NCI-H1417 (cell line): ENCODE measurements at regions not wholly inside any gene's neighbourhood (a gene's known extent, or its start where the extent isn't known, plus 50 kb on each side); places are given as distances from the start of the nearest gene placed in this dataset.

Experiments
- DNase-seq, 3 experiments: peaks; one replicate each; lab custom pipeline; 2025; lab: John Stamatoyannopoulos, UW

- no peak for DNase-seq
Measured at GRCh38 chr7:159263430-159263829, 118.8 kb upstream of the VIPR2 start.

GRCh38 chr7:159253657-159254056 is 109.0 kb upstream of the VIPR2 start:
- no peak for DNase-seq

DNA sequence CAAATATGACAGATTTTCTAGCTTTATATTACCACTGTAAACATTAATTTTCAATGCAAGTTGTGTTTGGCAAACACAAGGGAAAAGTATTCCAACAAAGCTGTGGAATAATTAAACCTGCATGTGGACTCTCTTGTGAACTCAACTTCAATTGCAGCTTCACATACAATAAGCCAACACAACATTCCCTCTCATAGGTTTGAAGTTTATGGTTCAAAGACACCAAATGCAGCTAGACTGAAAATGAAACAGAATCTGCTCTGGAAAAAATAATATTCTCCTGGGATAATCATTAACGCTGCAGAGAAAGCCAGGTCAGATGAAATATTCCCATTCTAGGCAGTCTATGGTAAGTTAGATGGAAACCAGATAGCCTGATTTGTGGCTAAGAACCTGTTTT is 105.8 kb upstream of the VIPR2 start:
- no peak for DNase-seq

- DNase-seq = no peak
Measured at GRCh38 chr7:159249671-159250070, 105.0 kb upstream of the VIPR2 start.

- no peak for DNase-seq
Measured at GRCh38 chr7:159247910-159248309, 103.2 kb upstream of the VIPR2 start.

DNA sequence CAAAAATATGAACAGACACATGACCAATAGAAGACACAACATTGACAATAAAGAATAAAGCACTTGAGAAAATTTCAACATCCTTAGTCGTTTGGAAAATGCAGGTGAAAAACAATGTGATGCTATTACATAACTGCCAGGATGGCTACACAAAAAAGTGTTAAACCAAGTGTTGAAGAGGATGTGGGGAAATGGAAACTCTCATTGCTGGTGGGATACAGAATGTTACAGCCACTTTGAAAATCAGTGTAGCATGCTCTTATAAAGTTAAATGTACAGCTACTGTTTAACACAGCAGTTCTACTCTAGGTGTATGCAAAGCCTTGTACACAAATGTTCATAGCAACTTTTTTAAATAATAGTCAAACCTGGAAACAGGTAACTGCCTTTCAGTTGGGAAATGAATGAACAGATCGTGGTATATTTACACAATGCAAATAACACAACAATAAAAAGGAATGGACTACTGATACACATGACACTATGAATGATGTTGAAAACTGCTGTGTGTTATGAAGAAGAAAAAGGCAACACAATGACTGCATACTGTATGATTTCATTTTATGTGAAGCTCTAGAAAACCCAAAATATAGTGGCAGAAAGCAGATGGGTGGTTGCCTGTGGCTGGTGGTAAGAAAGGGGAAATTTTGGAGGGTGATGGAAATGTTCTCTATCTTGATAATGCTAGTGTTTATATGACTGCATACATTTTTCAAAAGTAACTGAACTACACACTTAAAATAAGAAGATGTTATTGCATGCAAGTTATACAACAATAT is 102.2 kb upstream of the VIPR2 start:
- no peak for DNase-seq

- no peak for DNase-seq
Measured at GRCh38 chr7:159240962-159241361, 96.3 kb upstream of the VIPR2 start.

DNA sequence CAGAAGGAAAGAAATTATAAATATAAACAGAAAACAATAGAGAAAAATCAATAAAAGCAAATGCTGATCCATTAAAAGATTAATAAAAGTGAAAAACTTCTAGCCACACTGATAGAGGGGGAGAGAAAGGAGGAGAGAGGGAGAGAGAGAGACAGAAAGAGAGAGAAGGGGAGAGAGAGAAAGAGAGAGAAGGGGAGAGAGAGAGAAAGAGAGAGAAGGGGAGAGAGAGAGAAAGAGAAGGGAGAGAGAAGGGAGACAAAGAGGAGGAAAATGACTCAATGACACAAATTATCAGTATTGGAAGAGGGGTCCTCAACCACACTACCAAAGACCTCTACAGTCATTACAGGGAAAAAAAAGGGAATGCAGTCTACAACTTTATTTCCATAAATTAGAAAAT is 94.4 kb upstream of the VIPR2 start:
- no peak for DNase-seq

- no peak for DNase-seq
Measured at GRCh38 chr7:159238541-159238940, 93.9 kb upstream of the VIPR2 start.

DNA sequence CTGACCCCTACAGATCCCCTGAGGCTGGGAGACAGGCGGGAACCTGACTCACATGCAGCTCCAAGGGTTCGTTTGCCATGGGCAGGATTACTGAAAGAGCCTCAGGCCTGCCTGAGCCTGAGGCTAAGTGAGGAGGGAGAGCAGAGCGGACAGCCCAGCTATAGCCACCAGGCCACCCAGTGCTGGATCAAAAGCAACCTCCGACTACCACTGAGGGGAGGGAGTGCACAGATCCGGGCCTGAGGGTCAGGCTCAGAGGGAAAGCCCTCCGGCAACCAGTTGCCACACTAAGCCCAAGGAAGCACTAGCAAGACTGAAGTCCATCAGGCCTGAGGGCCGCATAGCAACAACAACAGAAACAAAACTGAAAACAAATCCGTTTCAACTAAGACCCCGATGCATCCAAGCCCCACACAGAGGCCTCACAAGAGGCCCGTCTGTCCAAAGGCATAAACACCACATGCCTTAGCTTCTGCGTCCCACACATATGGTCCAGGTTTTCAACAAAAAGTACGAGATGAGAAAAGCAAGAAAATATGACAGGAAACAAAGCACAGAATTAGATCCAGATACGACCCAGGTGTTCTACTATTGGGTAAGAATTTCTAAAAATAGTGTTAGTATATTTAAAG is 92.5 kb upstream of the VIPR2 start:
- no peak for DNase-seq

GRCh38 chr7:159231017-159231416 is 86.3 kb upstream of the VIPR2 start:
- peak in 2 of 3 experiments; percentile 23 to 46 for DNase-seq

GRCh38 chr7:159229683-159230475 is 85.2 kb upstream of the VIPR2 start:
- no peak for DNase-seq

DNA sequence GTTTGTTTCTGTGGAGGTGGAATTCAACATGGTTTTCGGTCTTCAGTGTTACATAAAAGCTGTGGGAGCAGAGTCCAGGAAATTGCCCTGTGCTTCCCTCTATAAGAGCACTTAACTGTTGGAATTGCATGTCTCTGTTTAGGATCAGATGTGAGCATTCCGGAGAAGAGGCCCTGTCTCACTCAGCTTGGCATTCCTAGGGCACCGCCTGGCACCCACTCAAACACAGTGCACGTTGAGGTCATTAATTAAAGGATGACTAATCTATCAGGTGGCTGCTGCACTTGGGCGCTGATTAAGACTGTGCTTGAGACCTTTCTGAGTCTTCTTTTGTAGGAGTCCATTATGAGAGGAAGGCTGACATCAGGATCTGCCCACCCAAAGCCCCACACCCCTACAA is 82.8 kb upstream of the VIPR2 start:
- DNase-seq = no peak

DNA sequence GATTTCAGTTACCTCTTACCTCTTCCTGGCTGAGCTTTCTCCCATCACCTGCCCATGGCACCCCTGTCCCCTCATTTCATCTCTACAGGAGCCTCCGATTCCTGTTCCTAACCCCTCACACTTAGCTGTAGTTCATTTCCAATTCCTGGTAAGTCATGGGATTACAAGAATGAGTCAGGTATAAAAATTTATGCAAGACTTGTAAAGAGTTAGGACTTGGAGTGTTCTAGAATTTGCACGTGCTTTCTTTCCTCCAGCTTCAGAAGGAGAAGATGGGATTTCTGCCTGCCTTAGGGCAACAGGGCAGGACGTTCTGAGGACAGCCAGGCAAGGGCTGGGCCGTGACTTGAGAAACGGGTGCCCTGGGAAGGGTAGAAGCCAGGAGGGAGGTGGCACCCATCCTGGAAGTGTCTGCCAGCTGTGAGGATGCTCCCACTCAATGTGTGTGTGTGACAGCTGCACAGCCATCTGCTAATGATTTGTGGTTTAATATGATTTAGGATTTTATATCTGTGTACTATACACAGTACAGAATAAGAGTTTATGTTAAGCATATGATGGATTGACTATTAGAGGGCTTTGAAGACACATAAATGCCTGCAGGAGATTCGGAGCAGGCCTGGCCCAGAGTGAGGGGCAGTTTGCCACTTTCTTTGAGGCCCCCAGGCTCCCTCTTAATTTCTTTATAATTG is 81.5 kb upstream of the VIPR2 start:
- DNase-seq = no peak

GRCh38 chr7:159218607-159219006 is 73.9 kb upstream of the VIPR2 start:
- peak in 1 of 3 experiments; percentile 43 for DNase-seq

- DNase-seq = peak in 1 of 3 experiments; percentile 43
Measured at GRCh38 chr7:159218170-159218569, 73.5 kb upstream of the VIPR2 start.

DNA sequence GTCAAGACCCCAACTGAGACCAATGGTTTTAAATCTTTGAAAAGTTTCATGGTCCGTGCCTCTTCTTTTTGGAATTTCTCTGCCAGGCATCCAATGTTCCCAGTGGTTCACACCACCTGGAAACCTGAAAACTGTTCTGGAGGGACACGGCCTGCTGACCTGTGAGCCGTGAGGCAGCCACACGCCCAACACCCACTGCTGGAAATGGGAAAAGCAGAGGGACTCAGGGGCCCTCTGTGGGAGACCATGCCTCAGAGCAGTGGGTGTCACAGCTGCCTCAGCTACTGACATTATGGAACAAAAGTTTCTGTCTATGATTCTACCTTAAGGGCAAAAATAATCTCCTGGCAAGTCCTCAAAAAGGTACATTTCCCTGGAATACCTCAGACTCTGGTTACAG is 70.4 kb upstream of the VIPR2 start:
- no peak for DNase-seq

DNA sequence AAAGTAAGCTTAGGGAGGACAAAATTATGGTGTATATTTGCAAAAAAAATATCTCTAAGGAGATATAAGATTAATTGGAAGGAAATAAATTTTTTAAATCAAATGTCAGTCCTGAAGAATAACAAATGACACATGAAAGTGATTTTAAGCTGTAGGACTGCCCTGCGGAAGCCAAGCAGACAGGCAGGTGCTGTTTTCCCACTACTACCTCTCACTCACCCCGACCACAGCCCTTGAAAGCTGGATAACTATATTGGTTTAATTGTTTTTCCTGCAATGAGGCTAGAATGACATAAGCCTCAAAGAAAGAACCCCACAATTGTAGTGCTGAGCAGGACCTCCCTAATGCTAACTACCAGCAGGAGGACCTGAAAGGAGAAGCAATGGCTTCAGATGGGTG is 68.6 kb upstream of the VIPR2 start:
- no peak for DNase-seq

- DNase-seq = no peak
Measured at GRCh38 chr7:159212226-159212625, 67.6 kb upstream of the VIPR2 start.

GRCh38 chr7:159211540-159212182 is 67.0 kb upstream of the VIPR2 start:
- no peak for DNase-seq

DNA sequence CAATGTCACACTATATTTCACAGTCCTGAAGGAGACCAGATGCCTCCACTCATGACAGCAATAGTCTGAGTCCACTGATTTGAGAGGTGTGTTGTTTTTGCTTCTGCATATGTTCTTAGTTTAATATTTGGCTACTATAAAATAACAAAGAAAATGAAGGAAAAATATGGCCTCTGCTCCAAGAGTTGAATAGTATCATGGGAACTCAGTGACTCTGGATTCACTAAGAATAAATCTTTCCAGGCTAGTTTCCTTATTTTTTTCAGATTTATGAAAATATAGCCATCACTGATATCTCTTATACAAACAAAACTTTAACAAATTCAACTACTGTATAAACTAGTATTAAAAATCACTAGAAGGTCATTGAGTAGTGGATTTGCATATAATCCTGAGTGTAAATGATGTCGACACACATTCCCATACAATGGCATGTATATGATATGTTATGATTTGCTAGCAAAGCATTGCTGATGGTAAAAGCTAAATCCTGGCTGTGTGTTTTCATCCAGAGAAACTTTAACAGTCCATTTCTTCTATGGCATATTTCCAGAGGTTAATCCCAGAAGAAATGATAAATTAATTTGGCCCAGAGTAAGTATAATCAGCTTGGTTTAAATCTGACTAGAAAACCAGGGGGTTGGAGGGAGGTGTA is 66.0 kb upstream of the VIPR2 start:
- DNase-seq = no peak
